GM12872 (cell line): ENCODE measurements at regions not wholly inside any gene's neighbourhood (a gene's known extent, or its start where the extent isn't known, plus 50 kb on each side); places are given as distances from the start of the nearest gene placed in this dataset.

Experiments used
- TF ChIP-seq, protein P1 (sequence below): IDR thresholded peaks from 3 replicates; pipeline ENCODE4 v1.5.1; 2011; ENCODE audit warnings: low read depth, mild to moderate bottlenecking, low read length, moderate library complexity; ENCODE audit not compliant: insufficient read depth

GRCh38 chr3:106839576-106840280 is 537.5 kb upstream of the CCDC54 start:
- TF ChIP-seq, protein P1, sequence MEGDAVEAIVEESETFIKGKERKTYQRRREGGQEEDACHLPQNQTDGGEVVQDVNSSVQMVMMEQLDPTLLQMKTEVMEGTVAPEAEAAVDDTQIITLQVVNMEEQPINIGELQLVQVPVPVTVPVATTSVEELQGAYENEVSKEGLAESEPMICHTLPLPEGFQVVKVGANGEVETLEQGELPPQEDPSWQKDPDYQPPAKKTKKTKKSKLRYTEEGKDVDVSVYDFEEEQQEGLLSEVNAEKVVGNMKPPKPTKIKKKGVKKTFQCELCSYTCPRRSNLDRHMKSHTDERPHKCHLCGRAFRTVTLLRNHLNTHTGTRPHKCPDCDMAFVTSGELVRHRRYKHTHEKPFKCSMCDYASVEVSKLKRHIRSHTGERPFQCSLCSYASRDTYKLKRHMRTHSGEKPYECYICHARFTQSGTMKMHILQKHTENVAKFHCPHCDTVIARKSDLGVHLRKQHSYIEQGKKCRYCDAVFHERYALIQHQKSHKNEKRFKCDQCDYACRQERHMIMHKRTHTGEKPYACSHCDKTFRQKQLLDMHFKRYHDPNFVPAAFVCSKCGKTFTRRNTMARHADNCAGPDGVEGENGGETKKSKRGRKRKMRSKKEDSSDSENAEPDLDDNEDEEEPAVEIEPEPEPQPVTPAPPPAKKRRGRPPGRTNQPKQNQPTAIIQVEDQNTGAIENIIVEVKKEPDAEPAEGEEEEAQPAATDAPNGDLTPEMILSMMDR: no peak

GRCh38 chr3:106840319-106840718 is 536.9 kb upstream of the CCDC54 start:
- TF ChIP-seq, protein P1: no peak

DNA sequence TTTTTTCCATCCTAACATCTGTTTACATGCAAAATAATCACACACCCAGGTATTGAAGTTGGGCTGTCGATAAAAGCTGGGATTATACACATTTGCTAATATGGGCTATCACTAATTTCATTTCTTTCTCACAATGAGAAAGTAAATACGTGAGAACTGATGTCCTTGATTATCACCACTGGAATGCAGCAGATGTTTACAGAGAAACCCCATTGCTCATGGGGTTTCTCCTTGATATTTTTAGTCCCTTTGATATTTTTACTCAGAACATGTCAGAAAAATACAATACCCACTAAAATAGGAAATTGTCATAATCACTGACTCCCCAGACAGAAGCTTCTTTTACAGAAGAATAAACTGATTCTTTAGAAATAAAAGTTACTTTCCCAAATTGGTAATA is 535.1 kb upstream of the CCDC54 start:
- TF ChIP-seq, protein P1: no peak

DNA sequence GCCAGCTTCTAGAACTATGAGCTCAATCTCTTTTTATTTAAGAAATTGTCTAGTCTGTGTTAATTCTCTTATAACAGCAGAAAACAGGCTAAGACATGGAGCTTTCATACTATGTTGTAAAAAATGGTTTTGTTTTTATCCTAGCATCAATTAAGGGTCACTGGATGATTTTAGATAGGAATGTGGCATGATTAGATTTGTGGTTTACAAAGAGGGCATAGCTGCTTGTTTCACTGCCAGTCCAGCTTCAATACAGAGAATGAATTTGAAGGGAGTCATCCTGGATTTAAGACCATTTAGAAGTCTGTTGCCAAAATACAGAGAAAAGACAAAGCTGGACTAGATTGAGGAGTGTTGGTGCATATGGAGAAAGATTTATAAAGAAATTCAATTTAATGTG is 532.6 kb upstream of the CCDC54 start:
- TF ChIP-seq, protein P1: no peak

- TF ChIP-seq, protein P1: no peak
Observed at GRCh38 chr3:106848099-106848498, 529.1 kb upstream of the CCDC54 start.

- TF ChIP-seq, protein P1: no peak
Observed at GRCh38 chr3:106850437-106850836, 526.8 kb upstream of the CCDC54 start.

GRCh38 chr3:106860182-106860581 is 517.1 kb upstream of the CCDC54 start:
- TF ChIP-seq, protein P1: no peak

DNA sequence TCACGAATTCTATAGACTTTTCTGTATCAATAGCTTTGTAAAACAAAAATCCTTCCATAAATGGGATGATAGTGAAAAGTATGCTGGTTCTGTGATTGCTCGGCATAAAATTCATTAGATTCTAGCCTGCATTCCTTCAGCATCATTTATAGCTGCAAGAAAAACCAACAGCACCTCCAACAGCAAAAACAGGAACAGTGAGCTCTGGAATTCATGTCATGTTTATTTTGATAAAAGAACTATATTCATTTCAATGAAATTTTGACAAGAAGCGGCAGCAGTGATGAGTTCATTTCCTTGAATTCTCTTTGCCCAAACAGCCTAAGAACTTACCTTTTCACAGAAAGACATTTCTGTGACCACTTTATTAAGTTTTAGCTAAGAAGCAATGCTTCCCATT is 515.2 kb upstream of the CCDC54 start:
- TF ChIP-seq, protein P1: no peak
